ENCODE measurements at regions not wholly inside any gene's neighbourhood (a gene's known extent, or its start where the extent isn't known, plus 50 kb on each side); places are given as distances from the start of the nearest gene placed in this dataset.

GRCh38 chr3:188036375-188037194, 117.4 kb upstream of the LPP start (continued):
- TF ChIP-seq FOSB (CRISPR knock-in tag; IDR thresholded peaks at IDR 0.05), result no peak
- TF ChIP-seq BHLHE40 (IDR thresholded peaks at IDR 0.05; ENCODE audit: low read depth, low read length), result peak; percentile 29; the same call in 1 of the 2 replicates

- CTCF ChIA-PET, result no interaction called here
- Histone ChIP-seq H3K9me3 (0 out of 3 replicates have a peak, but pooled peaks cover 3% of the 10 kb centered on the region), H3K4me3 (no peak overlapping the region), H3K4me2 (peak overlapping the region; percentile 67), H3K4me1 (peaks cover 30% of the 10 kb centered on the region), H3K27ac (peak overlapping the region; percentile 67 to 77)
- WGBS (ENCODE audit: missing lambda C conversion rate), result 35% methylated on average over 5 of the region's 5 CpGs
- FAIRE-seq (no peak), ATAC-seq (peak; percentile 91 to 96), DNase-seq (ENCODE audit: low read depth in 1 of 2, low spot score in 1 of 2) (peak in 1 of 2 experiments; percentile 73)
- TF ChIP-seq POLR2A (IDR thresholded peaks at IDR 0.05; ENCODE audit: low read length) (no peak), ZC3H11A (IDR thresholded peaks at IDR 0.05) (no peak), REST (IDR thresholded peaks at IDR 0.05) (no peak), MAZ (IDR thresholded peaks at IDR 0.05; ENCODE audit: borderline replicate concordance, low read depth, low read length) (no peak), CTCF (IDR thresholded peaks at IDR 0.05) (peak; percentile 49), MAFK (IDR thresholded peaks at IDR 0.05; ENCODE audit: partially characterized antibody) (no peak), RCOR1 (IDR thresholded peaks at IDR 0.05; ENCODE audit: low read depth, low read length) (no peak), EHF (CRISPR knock-in tag; IDR thresholded peaks at IDR 0.05) (no peak), NPAS2 (CRISPR knock-in tag; IDR thresholded peaks at IDR 0.05; ENCODE audit: borderline replicate concordance) (no peak), ZFP36 (IDR thresholded peaks at IDR 0.05; ENCODE audit: borderline replicate concordance, partially characterized antibody) (no peak), SMC3 (IDR thresholded peaks at IDR 0.05) (peak; percentile 68), RAD21 (conservative IDR thresholded peaks at IDR 0.05 in 1 of 2, IDR thresholded peaks at IDR 0.05 in 1 of 2) (peak; percentile 64 to 68), FOSL2 (IDR thresholded peaks at IDR 0.05) (no peak), FOSL2 (CRISPR knock-in tag; IDR thresholded peaks at IDR 0.05) (no peak)
- POLR2A ChIA-PET, result no interaction called here
Observed at GRCh38 chr3:188037195-188037718, 116.7 kb upstream of the LPP start.

GRCh38 chr3:188037965-188038581, 115.9 kb upstream of the LPP start:
- ATAC-seq (no peak), DNase-seq (ENCODE audit: low read depth in 1 of 2, low spot score in 1 of 2) (no peak), FAIRE-seq (no peak)
- Histone ChIP-seq H3K9me3 (0 out of 3 replicates have a peak, but pooled peaks cover under 1% of the 10 kb centered on the region), H3K4me3 (no peak overlapping the region), H3K4me2 (peak overlapping the region; percentile 67), H3K27ac (peak overlapping the region; percentile 67 to 77; a peak in 4 of 6 replicates), H3K4me1 (peaks cover 30% of the 10 kb centered on the region)
- no peak for TF ChIP-seq USF2 (IDR thresholded peaks at IDR 0.05)
- 0 out of 2 replicates have a peak, but pooled peaks have one; percentile 13 for TF ChIP-seq MAX (IDR thresholded peaks at IDR 0.05)
- TF ChIP-seq FOSL2 (IDR thresholded peaks at IDR 0.05), result no peak
- 0 out of 2 replicates have a peak, but pooled peaks have one; percentile 17 for TF ChIP-seq FOSL2 (CRISPR knock-in tag; IDR thresholded peaks at IDR 0.05)
- no peak for TF ChIP-seq HOXA7 (CRISPR knock-in tag; IDR thresholded peaks at IDR 0.05)
- TF ChIP-seq MAFK (IDR thresholded peaks at IDR 0.05; ENCODE audit: partially characterized antibody), result no peak
- no peak for TF ChIP-seq NR3C1 (IDR thresholded peaks at IDR 0.05)
- TF ChIP-seq FOXS1 (CRISPR knock-in tag; IDR thresholded peaks at IDR 0.05), result no peak
- no peak for TF ChIP-seq KDM1A (IDR thresholded peaks at IDR 0.05; ENCODE audit: low read depth)
- TF ChIP-seq HDAC2 (IDR thresholded peaks at IDR 0.05), result no peak
- ChIA-PET CTCF (interaction anchor here (0.8 to 1.1 kb wide), 4 partner anchors 10 to 298 kb away, joined by 3 to 5 read pairs (median 3); no protein-coding TSS in a partner anchor), POLR2A (no interaction called here)
- WGBS (ENCODE audit: missing lambda C conversion rate), result 92% methylated on average over 6 of the region's 6 CpGs

Data from A549 (cell line).